H1 (cell line): ENCODE measurements at regions not wholly inside any gene's neighbourhood (a gene's known extent, or its start where the extent isn't known, plus 50 kb on each side); places are given as distances from the start of the nearest gene placed in this dataset.

Experiments
- CTCF ChIA-PET: fragments of 300-600 bp; sonication (Branson Sonifier 250); formaldehyde crosslinking; loops from one replicate; lab custom pipeline; 2021; ENCODE audit not compliant: partially characterized antibody; lab: Charles Lee
- POLR2A ChIA-PET: fragments of 300-600 bp; sonication (Branson Sonifier 250); formaldehyde crosslinking; loops from one replicate; lab custom pipeline; 2021; ENCODE audit warnings: inconsistent platforms; ENCODE audit not compliant: partially characterized antibody; lab: Charles Lee
- DNase-seq, 2 experiments: peaks; one replicate each; pipeline versions ENCODE4 v3.0.0 to v3.0.0-alpha.2; 2010 to 2022; ENCODE audit warnings: low spot score in 2 of 2, low read depth in 1 of 2, mixed read lengths in 1 of 2
- FAIRE-seq: peaks from 2 replicates; lab custom pipeline; 2011; peaks lifted over from hg19 to GRCh38; lab: Jason Lieb, UNC
- H2AFZ ChIP-seq: 2 replicates; pipeline ENCODE4 v1.8.1; 2012; ENCODE audit warnings: low read length, inconsistent platforms
- H2AK5ac ChIP-seq: 2 replicates; pipeline ENCODE4 v1.6.1; 2013; ENCODE audit warnings: low read depth, low read length
- H2BK120ac ChIP-seq: replicated peaks from 2 replicates; pipeline ENCODE3; 2013; ENCODE audit warnings: low read depth, low read length, inconsistent platforms
- H2BK12ac ChIP-seq: 2 replicates; pipeline ENCODE4 v1.6.1; 2013; ENCODE audit warnings: low read depth, low read length
- H2BK15ac ChIP-seq: 2 replicates; pipeline ENCODE4 v1.6.1; 2013; ENCODE audit warnings: low read length
- H2BK20ac ChIP-seq: 2 replicates; pipeline ENCODE4 v1.6.1; 2013; ENCODE audit warnings: low read length
- H2BK5ac ChIP-seq: 2 replicates; pipeline ENCODE4 v1.6.1; 2013; ENCODE audit warnings: low read depth, low read length
- H3K14ac ChIP-seq: 2 replicates; pipeline ENCODE4 v1.6.1; 2013; ENCODE audit warnings: inconsistent platforms; ENCODE audit not compliant: insufficient read length
- H3K18ac ChIP-seq: 2 replicates; pipeline ENCODE4 v1.6.1; 2013; ENCODE audit warnings: low read length; ENCODE audit errors: extremely low read depth
- H3K23ac ChIP-seq: 2 replicates; pipeline ENCODE4 v1.6.1; 2013; ENCODE audit warnings: inconsistent platforms; ENCODE audit not compliant: insufficient read length
- H3K23me2 ChIP-seq: 2 replicates; pipeline ENCODE4 v1.6.1; 2013; ENCODE audit warnings: low read depth, low read length
- H3K27ac ChIP-seq: 2 replicates; pipeline ENCODE4 v1.6.1; 2011; ENCODE audit warnings: low read depth, low read length, inconsistent platforms
- H3K27me3 ChIP-seq, 4 experiments: replicated peaks in 1 of 4; 1 replicate in 1 of 4; 2 replicates in 3 of 4; pipeline versions ENCODE4 v1.6.1 to v1.8.1; 2011 to 2013; ENCODE audit warnings: low read length in 3 of 4, mild to moderate bottlenecking in 3 of 4, inconsistent platforms in 2 of 4, mixed read lengths in 2 of 4, moderate library complexity in 1 of 4; ENCODE audit not compliant: control insufficient read depth in 3 of 4, insufficient read depth in 3 of 4; ENCODE audit errors: extremely low read depth in 1 of 4
- H3K36me3 ChIP-seq, 4 experiments: 2 replicates each; pipeline versions ENCODE4 v1.6.1 to v1.8.1; 2011 to 2013; ENCODE audit warnings: mild to moderate bottlenecking in 4 of 4, low read length in 3 of 4, moderate library complexity in 2 of 4, control low read depth in 1 of 4, inconsistent platforms in 1 of 4; ENCODE audit not compliant: insufficient read depth in 4 of 4, control insufficient read depth in 2 of 4
- H3K4ac ChIP-seq: replicated peaks from 2 replicates; pipeline ENCODE3; 2013; ENCODE audit warnings: low read length, low read depth, mixed read lengths, inconsistent platforms; ENCODE audit not compliant: insufficient read length
- H3K4me1 ChIP-seq, 4 experiments: replicated peaks in 1 of 4; 1 replicate in 1 of 4; 2 replicates in 3 of 4; pipeline versions ENCODE4 v1.6.1 to v1.8.1; 2011 to 2013; ENCODE audit warnings: low read length in 3 of 4, inconsistent platforms in 2 of 4, mixed read lengths in 1 of 4; ENCODE audit not compliant: insufficient read depth in 4 of 4, control insufficient read depth in 3 of 4
- H3K4me2 ChIP-seq, 2 experiments: 2 replicates each; pipeline versions ENCODE4 v1.6.1 to v1.8.1; 2011 to 2013; ENCODE audit warnings: low read depth in 2 of 2, low read length in 2 of 2, control low read depth in 1 of 2, inconsistent platforms in 1 of 2, mild to moderate bottlenecking in 1 of 2; ENCODE audit not compliant: insufficient read depth in 1 of 2
- H3K4me3 ChIP-seq, 4 experiments: fragments of 200-600, 300-600 bp in 1 of 4; sonication (generic), shearing (Covaris generic), sonication (Bioruptor Twin) in 1 of 4; 2 replicates each; pipeline versions ENCODE4 v1.5.1 to v1.8.1; 2011 to 2016; ENCODE audit warnings: low read length in 4 of 4, low read depth in 3 of 4, control low read depth in 2 of 4, inconsistent platforms in 2 of 4, mild to moderate bottlenecking in 2 of 4, mixed read lengths in 1 of 4, moderate library complexity in 1 of 4; ENCODE audit not compliant: insufficient read depth in 2 of 4; ENCODE audit errors: extremely low read depth in 1 of 4
- H3K56ac ChIP-seq: replicated peaks from 2 replicates; pipeline ENCODE3; 2013; ENCODE audit warnings: low read depth, mild to moderate bottlenecking, mixed read lengths, low read length, inconsistent platforms; ENCODE audit not compliant: insufficient read length
- H3K79me1 ChIP-seq: 2 replicates; pipeline ENCODE4 v1.6.1; 2013; ENCODE audit warnings: low read depth, low read length, control low read depth
- H3K79me2 ChIP-seq, 2 experiments: 2 replicates each; pipeline versions ENCODE4 v1.6.1 to v1.8.1; 2012 to 2013; ENCODE audit warnings: low read length in 2 of 2, mild to moderate bottlenecking in 2 of 2, inconsistent platforms in 1 of 2; ENCODE audit not compliant: insufficient read depth in 2 of 2, control insufficient read depth in 1 of 2
- H3K9ac ChIP-seq, 4 experiments: replicated peaks in 1 of 4; 1 replicate in 1 of 4; 2 replicates in 3 of 4; pipeline versions ENCODE4 v1.6.1 to v1.8.1; 2011 to 2013; ENCODE audit warnings: low read depth in 3 of 4, low read length in 3 of 4, control low read depth in 2 of 4, mild to moderate bottlenecking in 2 of 4, moderate library complexity in 2 of 4, inconsistent platforms in 1 of 4; ENCODE audit errors: extremely low read depth in 1 of 4
- H3K9me3 ChIP-seq, 2 experiments: 2 replicates each; pipeline versions ENCODE4 v1.6.1 to v1.8.1; 2012 to 2013; ENCODE audit warnings: mild to moderate bottlenecking in 2 of 2, moderate library complexity in 2 of 2, control low read depth in 1 of 2, inconsistent platforms in 1 of 2, low read depth in 1 of 2, low read length in 1 of 2, mixed read lengths in 1 of 2; ENCODE audit not compliant: insufficient read depth in 2 of 2
- H4K20me1 ChIP-seq, 2 experiments: replicated peaks in 1 of 2; 2 replicates each; pipeline versions ENCODE3 to v1.8.1; 2011 to 2013; ENCODE audit warnings: inconsistent platforms in 2 of 2, low read length in 2 of 2, mild to moderate bottlenecking in 1 of 2; ENCODE audit not compliant: insufficient read depth in 2 of 2, control insufficient read depth in 1 of 2
- H4K5ac ChIP-seq: 2 replicates; pipeline ENCODE4 v1.6.1; 2013; ENCODE audit warnings: low read length, low read depth, mixed read lengths, inconsistent platforms; ENCODE audit not compliant: insufficient read length
- H4K8ac ChIP-seq: 2 replicates; pipeline ENCODE4 v1.8.0; 2013; ENCODE audit warnings: mild to moderate bottlenecking, moderate library complexity, low read length, inconsistent platforms; ENCODE audit not compliant: insufficient read depth; ENCODE audit errors: extremely low read depth
- H4K91ac ChIP-seq: replicated peaks from 2 replicates; pipeline ENCODE3; 2013; ENCODE audit warnings: low read length, mixed read lengths, inconsistent platforms; ENCODE audit not compliant: insufficient read length
- TEAD4 ChIP-seq: IDR thresholded peaks from 2 replicates; pipeline ENCODE4 v1.6.1; 2012; ENCODE audit warnings: low read depth, low read length, inconsistent platforms, mixed read lengths
- WGBS, 2 experiments: shearing (Covaris generic) in 1 of 2; methylation state at CpG; one replicate each; pipeline versions ENCODE4 v1.1.6 to v1.1.7; 2013 to 2015; ENCODE audit warnings: low lambda C conversion rate in 2 of 2, mixed read lengths in 2 of 2, inconsistent platforms in 1 of 2, low coverage in 1 of 2, missing lambda C conversion rate in 1 of 2; ENCODE audit not compliant: insufficient replicate concordance in 2 of 2, insufficient coverage in 1 of 2, insufficient read length in 1 of 2; ENCODE audit errors: extremely low coverage in 1 of 2, missing lambda C conversion rate in 1 of 2; 5-methylcytosine and 5-hydroxymethylcytosine counted together

DNA sequence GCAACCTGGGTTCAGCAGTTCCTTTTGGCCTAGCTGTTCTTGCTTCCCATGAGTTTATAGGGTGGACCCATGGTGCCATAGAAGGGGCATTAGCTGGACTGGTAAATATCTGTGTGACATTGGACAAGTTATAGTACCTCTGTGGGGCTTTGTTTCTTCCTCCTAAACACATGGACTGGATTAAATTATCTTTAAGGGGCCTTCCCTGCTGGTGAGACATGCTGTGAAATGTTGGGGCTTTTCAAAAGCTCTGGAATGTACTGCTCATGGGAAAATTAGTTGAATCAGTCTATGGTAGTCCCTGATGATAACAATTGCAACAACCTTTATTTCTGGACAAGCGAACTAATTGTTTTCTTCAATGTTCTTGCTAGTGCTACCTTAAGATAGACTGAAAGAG, 276.2 kb downstream of the BLID start:
- Histone ChIP-seq H3K4me1 (peaks cover 0 to 7% (median 5%) of the 10 kb centered on the region in 4 experiments; a peak in 4 of 7 replicates), H4K8ac (no peak overlapping the region), H3K9me3 (no peaks in the 10 kb centered on the region), H3K27me3 (no peaks in the 10 kb centered on the region), H3K18ac (no peak overlapping the region), H3K79me1 (no peaks in the 10 kb centered on the region), H3K14ac (no peak overlapping the region), H3K4me2 (no peak overlapping the region), H3K23ac (no peak overlapping the region), H4K91ac (no peak overlapping the region), H3K4ac (no peak overlapping the region), H3K9ac (no peak overlapping the region), H2BK15ac (no peak overlapping the region), H3K36me3 (no peaks in the 10 kb centered on the region), H2BK120ac (no peak overlapping the region), H3K23me2 (no peaks in the 10 kb centered on the region), H3K56ac (no peak overlapping the region), H3K79me2 (no peaks in the 10 kb centered on the region), H2AK5ac (no peak overlapping the region), H3K4me3 (no peak overlapping the region), H4K20me1 (no peaks in the 10 kb centered on the region), H2BK12ac (no peak overlapping the region), H4K5ac (no peak overlapping the region), H2BK20ac (no peak overlapping the region), H2AFZ (no peak overlapping the region), H3K27ac (no peak overlapping the region), H2BK5ac (no peak overlapping the region)
- TF ChIP-seq TEAD4, result no peak
- WGBS, 2 experiments, result 95% methylated on average over 1 of the region's 1 CpG; no CpG with 5 or more reads in 1 of the 2 experiments
- ChIA-PET POLR2A (no interaction called here), CTCF (no interaction called here)
- DNase-seq (no peak), FAIRE-seq (no peak)
